ENCODE measurements at regions not wholly inside any gene's neighbourhood (a gene's known extent, or its start where the extent isn't known, plus 50 kb on each side); places are given as distances from the start of the nearest gene placed in this dataset.
"Not testable (repeated sequence)": the region's sequence is repeated elsewhere in the genome, so short reads cannot be mapped to it uniquely, and the experiment has no call there.

GRCh38 chr4:162836773-162837172 lies 329.9 kb downstream of the NAF1 start (continued):
- no peak for TF ChIP-seq CREB1 (CRISPR knock-in tag; IDR thresholded peaks at IDR 0.05; ENCODE audit: low read depth)
- TF ChIP-seq EZH2phosphoT487 (IDR thresholded peaks at IDR 0.05; ENCODE audit: unreplicated experiment): no peak
- no peak for TF ChIP-seq ZNF331 (CRISPR knock-in tag; IDR thresholded peaks at IDR 0.05; ENCODE audit: low read depth)

GRCh38 chr4:162836258-162836657 lies 330.4 kb downstream of the NAF1 start:
- not testable (repeated sequence) for H2AFZ ChIP-seq; H4K20me1 ChIP-seq (replicated peaks; ENCODE audit: insufficient read depth); H3K27ac ChIP-seq (ENCODE audit: low read depth); ATAC-seq; DNase-seq (ENCODE audit: low spot score); H3K9me2 ChIP-seq (ENCODE audit: insufficient read depth); H3K27ac Mint-ChIP-seq; H3F3A ChIP-seq (replicated peaks; ENCODE audit: low read depth); H3K36me3 Mint-ChIP-seq (ENCODE audit: low read depth); H3K4me2 ChIP-seq; H3K4me1 ChIP-seq (ENCODE audit: insufficient read depth); H3K79me2 ChIP-seq (replicated peaks; ENCODE audit: insufficient read depth); H3K36me3 ChIP-seq (ENCODE audit: insufficient read depth); H3K4me1 Mint-ChIP-seq; H3K27me3 Mint-ChIP-seq (ENCODE audit: insufficient read depth, low read depth, poor library complexity); H3K4me3 ChIP-seq; H3K27me3 ChIP-seq (ENCODE audit: insufficient read depth); H3K4me3 Mint-ChIP-seq; H3K9me3 Mint-ChIP-seq

GRCh38 chr4:162830899-162831298 lies 335.8 kb downstream of the NAF1 start:
- H3K27me3 ChIP-seq (ENCODE audit: insufficient read depth): no peaks in the 10 kb centered on the region
- DNase-seq (ENCODE audit: low spot score) (no peak), ATAC-seq (no peak)
- no peaks in the 10 kb centered on the region for H4K20me1 ChIP-seq (replicated peaks; ENCODE audit: insufficient read depth)
- H2AFZ ChIP-seq: no peak overlapping the region
- H3K9me3 Mint-ChIP-seq: no peaks in the 10 kb centered on the region; the same call in 2 of the 3 replicates
- H3K4me3 ChIP-seq: no peak overlapping the region
- no peak overlapping the region for H3K4me2 ChIP-seq
- H3K4me1 ChIP-seq (ENCODE audit: insufficient read depth): no peaks in the 10 kb centered on the region
- H3K4me3 Mint-ChIP-seq: no peak overlapping the region
- H3K36me3 Mint-ChIP-seq (ENCODE audit: low read depth): no peaks in the 10 kb centered on the region
- no peaks in the 10 kb centered on the region for H3K9me2 ChIP-seq (ENCODE audit: insufficient read depth)
- H3K36me3 ChIP-seq (ENCODE audit: insufficient read depth): no peaks in the 10 kb centered on the region
- no peaks in the 10 kb centered on the region for H3K4me1 Mint-ChIP-seq
- H3K27ac ChIP-seq (ENCODE audit: low read depth): no peak overlapping the region
- H3K27me3 Mint-ChIP-seq (ENCODE audit: insufficient read depth, low read depth, poor library complexity): no peaks in the 10 kb centered on the region
- no peak overlapping the region for H3K27ac Mint-ChIP-seq
- H3F3A ChIP-seq (replicated peaks; ENCODE audit: low read depth): no peaks in the 10 kb centered on the region
- H3K79me2 ChIP-seq (replicated peaks; ENCODE audit: insufficient read depth): no peaks in the 10 kb centered on the region
- TF ChIP-seq ZNF462 (CRISPR knock-in tag; IDR thresholded peaks at IDR 0.05): no peak
- no peak for TF ChIP-seq NANOG (IDR thresholded peaks at IDR 0.05; ENCODE audit: borderline replicate concordance)
- TF ChIP-seq JUNB (IDR thresholded peaks at IDR 0.05; ENCODE audit: unreplicated experiment): no peak
- TF ChIP-seq CREB1 (CRISPR knock-in tag; IDR thresholded peaks at IDR 0.05; ENCODE audit: low read depth): no peak
- no peak for TF ChIP-seq ZNF331 (CRISPR knock-in tag; IDR thresholded peaks at IDR 0.05; ENCODE audit: low read depth)
- no peak for TF ChIP-seq STAT1 (IDR thresholded peaks at IDR 0.05; ENCODE audit: unreplicated experiment)
- no peak for TF ChIP-seq CTCF (conservative IDR thresholded peaks at IDR 0.05; ENCODE audit: low read depth in 2 of 2)
- no peak for TF ChIP-seq EZH2 (IDR thresholded peaks at IDR 0.05; ENCODE audit: low read depth, unreplicated experiment)
- no peak for TF ChIP-seq REST (IDR thresholded peaks at IDR 0.05; ENCODE audit: unreplicated experiment)
